Mesenchymal stem cell (in vitro differentiated cells and primary cell): ENCODE measurements at regions not wholly inside any gene's neighbourhood (a gene's known extent, or its start where the extent isn't known, plus 50 kb on each side); places are given as distances from the start of the nearest gene placed in this dataset.

Source experiments
- DNase-seq: peaks from one replicate; pipeline ENCODE4 v3.0.0-alpha.2; 2013
- H2AFZ ChIP-seq: one replicate; pipeline ENCODE4 v1.6.1; 2013; ENCODE audit warnings: low read depth, mild to moderate bottlenecking, control low read depth, inconsistent platforms, low read length, moderate library complexity
- H2AK5ac ChIP-seq: 2 replicates; pipeline ENCODE4 v1.6.1; 2013; ENCODE audit warnings: low read length, moderate library complexity, mild to moderate bottlenecking, inconsistent platforms; ENCODE audit not compliant: severe bottlenecking
- H2BK120ac ChIP-seq: one replicate; pipeline ENCODE4 v1.6.1; 2013; ENCODE audit warnings: low read depth, mild to moderate bottlenecking, inconsistent platforms, low read length, moderate library complexity
- H2BK12ac ChIP-seq, 2 experiments: one replicate each; pipeline ENCODE4 v1.6.1; 2013; ENCODE audit warnings: inconsistent platforms in 2 of 2, low read length in 2 of 2, mild to moderate bottlenecking in 2 of 2, moderate library complexity in 2 of 2, control low read depth in 1 of 2
- H2BK15ac ChIP-seq: one replicate; pipeline ENCODE4 v1.6.1; 2013; ENCODE audit warnings: mild to moderate bottlenecking, low read depth, inconsistent platforms; ENCODE audit not compliant: poor library complexity, severe bottlenecking
- H2BK5ac ChIP-seq: 2 replicates; pipeline ENCODE4 v1.6.1; 2013; ENCODE audit warnings: low read depth, mild to moderate bottlenecking, low read length, control low read depth, inconsistent platforms; ENCODE audit not compliant: poor library complexity, severe bottlenecking
- H3K14ac ChIP-seq, 2 experiments: one replicate each; pipeline ENCODE4 v1.6.1; 2013; ENCODE audit warnings: inconsistent platforms in 2 of 2, low read length in 2 of 2, control low read depth in 1 of 2, mild to moderate bottlenecking in 1 of 2, moderate library complexity in 1 of 2
- H3K18ac ChIP-seq, 2 experiments: one replicate each; pipeline ENCODE4 v1.6.1; 2013; ENCODE audit warnings: inconsistent platforms in 2 of 2, low read length in 2 of 2, control low read depth in 1 of 2, low read depth in 1 of 2, mild to moderate bottlenecking in 1 of 2
- H3K23ac ChIP-seq, 2 experiments: one replicate each; pipeline ENCODE4 v1.6.1; 2013; ENCODE audit warnings: inconsistent platforms in 2 of 2, low read length in 2 of 2, mild to moderate bottlenecking in 2 of 2, moderate library complexity in 2 of 2, control low read depth in 1 of 2
- H3K27ac ChIP-seq: 2 replicates; pipeline ENCODE4 v1.5.1; 2013; ENCODE audit warnings: mild to moderate bottlenecking, moderate library complexity, low read length, control low read depth, inconsistent platforms; ENCODE audit not compliant: poor library complexity, severe bottlenecking
- H3K27me3 ChIP-seq, 2 experiments: 2 replicates each; pipeline versions ENCODE4 v1.6.1 to v1.7.0; 2013; ENCODE audit warnings: low read length in 2 of 2, mild to moderate bottlenecking in 2 of 2, moderate library complexity in 2 of 2, control low read depth in 1 of 2, inconsistent platforms in 1 of 2; ENCODE audit not compliant: control insufficient read depth in 1 of 2, insufficient read depth in 1 of 2
- H3K36me3 ChIP-seq, 2 experiments: 2 replicates each; pipeline versions ENCODE4 v1.6.1 to v1.7.0; 2013; ENCODE audit warnings: low read length in 2 of 2, control low read depth in 1 of 2, inconsistent platforms in 1 of 2, low read depth in 1 of 2, mild to moderate bottlenecking in 1 of 2; ENCODE audit not compliant: insufficient read depth in 2 of 2, control insufficient read depth in 1 of 2
- H3K4ac ChIP-seq, 2 experiments: one replicate each; pipeline ENCODE4 v1.6.1; 2013; ENCODE audit warnings: inconsistent platforms in 2 of 2, low read length in 2 of 2, mild to moderate bottlenecking in 2 of 2, moderate library complexity in 2 of 2, control low read depth in 1 of 2, low read depth in 1 of 2
- H3K4me1 ChIP-seq: 2 replicates; pipeline ENCODE4 v1.6.1; 2013; ENCODE audit warnings: low read depth, low read length, control low read depth; ENCODE audit not compliant: control insufficient read depth, insufficient read depth
- H3K4me2 ChIP-seq: 2 replicates; pipeline ENCODE4 v1.6.1; 2013; ENCODE audit warnings: low read length, mild to moderate bottlenecking, inconsistent platforms; ENCODE audit not compliant: poor library complexity, severe bottlenecking
- H3K4me3 ChIP-seq, 2 experiments: 2 replicates each; pipeline versions ENCODE4 v1.5.1 to v1.7.0; 2013; ENCODE audit warnings: low read length in 2 of 2, mild to moderate bottlenecking in 2 of 2, control low read depth in 1 of 2, low read depth in 1 of 2; ENCODE audit not compliant: insufficient read depth in 1 of 2
- H3K79me1 ChIP-seq: replicated peaks from 2 replicates; pipeline ENCODE4 v1.6.1; 2013; ENCODE audit warnings: mild to moderate bottlenecking, control low read depth, low read length, inconsistent platforms; ENCODE audit not compliant: poor library complexity, severe bottlenecking
- H3K9ac ChIP-seq: 2 replicates; pipeline ENCODE4 v1.7.0; 2013; ENCODE audit warnings: mild to moderate bottlenecking, low read length, moderate library complexity
- H3K9me3 ChIP-seq: 2 replicates; pipeline ENCODE4 v1.7.0; 2013; ENCODE audit warnings: mild to moderate bottlenecking, low read length; ENCODE audit not compliant: control insufficient read depth
- H4K8ac ChIP-seq: one replicate; pipeline ENCODE4 v1.6.1; 2013; ENCODE audit warnings: inconsistent platforms, mild to moderate bottlenecking, low read length, moderate library complexity
- H4K91ac ChIP-seq: one replicate; pipeline ENCODE4 v1.6.1; 2013; ENCODE audit warnings: mild to moderate bottlenecking, low read length, inconsistent platforms
- WGBS: methylation state at CpG from one replicate; pipeline ENCODE4 v1.1.7; 2013; ENCODE audit warnings: mixed read lengths; 5-methylcytosine and 5-hydroxymethylcytosine counted together

DNA sequence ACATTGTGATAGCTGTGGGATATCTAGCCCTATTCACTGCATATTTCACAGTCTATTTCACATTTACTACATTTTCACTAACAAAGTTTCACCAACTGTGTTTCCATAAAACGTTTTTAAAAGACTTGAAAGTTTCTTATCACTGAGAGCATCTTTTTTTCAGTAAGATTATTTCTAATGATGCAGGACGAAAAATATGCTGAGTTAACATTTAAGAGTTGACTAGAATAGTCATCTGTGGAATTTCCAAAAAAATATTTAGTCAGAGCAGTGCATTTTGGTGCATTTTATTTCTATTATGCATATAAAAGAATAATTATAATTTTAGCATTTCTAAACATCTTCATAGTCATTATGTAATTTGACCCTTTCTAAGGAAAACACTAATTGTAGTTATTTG is 143.8 kb upstream of the CLEC14A start:
- H3K18ac ChIP-seq = peak overlapping the region in 1 of 2 experiments; percentile 24
- no peak overlapping the region for H3K4me3 ChIP-seq
- no peak for DNase-seq
- H3K4ac ChIP-seq = no peak overlapping the region
- no peak overlapping the region for H2BK5ac ChIP-seq
- H3K36me3 ChIP-seq = no peaks in the 10 kb centered on the region
- no peak overlapping the region for H3K23ac ChIP-seq
- H3K79me1 ChIP-seq = no peaks in the 10 kb centered on the region
- no peak overlapping the region for H2AFZ ChIP-seq
- WGBS = no CpG with 5 or more reads among the region's 2 CpGs
- H3K4me2 ChIP-seq = no peak overlapping the region
- H3K9ac ChIP-seq = no peak overlapping the region
- H3K27ac ChIP-seq = no peak overlapping the region
- H4K91ac ChIP-seq = no peak overlapping the region
- no peak overlapping the region for H4K8ac ChIP-seq
- H2BK12ac ChIP-seq = no peak overlapping the region
- no peak overlapping the region for H2BK120ac ChIP-seq
- no peak overlapping the region for H3K14ac ChIP-seq
- H3K4me1 ChIP-seq = no peaks in the 10 kb centered on the region
- no peaks in the 10 kb centered on the region for H3K9me3 ChIP-seq
- H2BK15ac ChIP-seq = no peak overlapping the region
- peaks cover 0 to 2% of the 10 kb centered on the region in 2 experiments for H3K27me3 ChIP-seq
- no peak overlapping the region for H2AK5ac ChIP-seq

DNA sequence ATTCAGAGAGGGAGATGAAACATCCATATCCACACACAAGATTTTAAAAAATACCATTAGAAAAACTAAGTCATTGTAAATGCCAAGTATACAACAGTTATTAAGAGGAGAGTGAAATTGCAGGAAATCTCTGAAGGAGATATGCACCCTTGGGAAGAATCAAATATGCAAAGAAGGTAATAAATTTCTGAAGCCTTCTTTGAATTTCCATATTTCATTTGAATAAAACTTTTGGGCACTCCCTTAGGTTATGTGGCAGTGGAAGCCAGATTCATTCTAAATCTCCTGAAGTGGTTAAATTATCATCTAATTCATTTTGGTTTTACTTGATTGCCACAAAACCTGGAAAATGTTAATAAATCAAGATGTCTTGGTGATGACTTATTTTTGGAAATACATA is 138.9 kb upstream of the CLEC14A start:
- no peak for DNase-seq
- H3K9ac ChIP-seq = no peak overlapping the region
- H3K9me3 ChIP-seq = no peaks in the 10 kb centered on the region
- H3K23ac ChIP-seq = no peak overlapping the region
- no peaks in the 10 kb centered on the region for H3K4me1 ChIP-seq
- H2AK5ac ChIP-seq = no peak overlapping the region
- H2BK120ac ChIP-seq = no peak overlapping the region
- H3K18ac ChIP-seq = no peak overlapping the region
- H2BK5ac ChIP-seq = no peak overlapping the region
- H3K27me3 ChIP-seq = peaks cover 0 to 2% of the 10 kb centered on the region in 2 experiments
- no peak overlapping the region for H4K8ac ChIP-seq
- H3K14ac ChIP-seq = no peak overlapping the region
- H3K4me3 ChIP-seq = no peak overlapping the region
- no peak overlapping the region for H4K91ac ChIP-seq
- H3K4ac ChIP-seq = no peak overlapping the region
- H3K79me1 ChIP-seq = no peaks in the 10 kb centered on the region
- no peak overlapping the region for H2AFZ ChIP-seq
- H3K36me3 ChIP-seq = no peaks in the 10 kb centered on the region
- H2BK15ac ChIP-seq = no peak overlapping the region
- no peak overlapping the region for H3K27ac ChIP-seq
- no peak overlapping the region for H3K4me2 ChIP-seq
- no peak overlapping the region for H2BK12ac ChIP-seq

DNA sequence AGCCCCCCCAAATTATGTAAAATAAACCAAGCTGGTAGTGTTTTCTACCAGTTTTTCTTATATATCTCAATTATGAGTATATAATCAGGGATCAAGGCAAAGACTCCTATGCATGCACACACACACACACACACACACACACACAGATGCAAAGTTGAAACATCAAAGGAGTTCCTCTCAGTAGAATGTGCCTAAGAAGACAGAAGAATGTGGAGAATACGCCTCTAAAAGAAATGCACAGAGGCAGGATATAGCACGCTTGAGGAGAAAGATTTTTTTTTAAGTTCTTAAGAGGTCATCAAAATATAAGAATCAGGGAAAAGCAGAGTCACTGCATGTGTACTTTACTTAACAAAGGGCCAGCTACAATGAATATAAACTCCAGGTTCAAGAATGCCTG is 138.2 kb upstream of the CLEC14A start:
- no peak overlapping the region for H3K4me3 ChIP-seq
- no peak overlapping the region for H2AK5ac ChIP-seq
- no peak overlapping the region for H2BK15ac ChIP-seq
- no peaks in the 10 kb centered on the region for H3K79me1 ChIP-seq
- no peak overlapping the region for H3K18ac ChIP-seq
- no peaks in the 10 kb centered on the region for H3K9me3 ChIP-seq
- H2BK120ac ChIP-seq = no peak overlapping the region
- no peaks in the 10 kb centered on the region for H3K4me1 ChIP-seq
- H3K4me2 ChIP-seq = no peak overlapping the region
- no peak overlapping the region for H2AFZ ChIP-seq
- no peak overlapping the region for H2BK12ac ChIP-seq
- no peak overlapping the region for H3K4ac ChIP-seq
- no peak overlapping the region for H3K14ac ChIP-seq
- no peak overlapping the region for H3K9ac ChIP-seq
- H3K36me3 ChIP-seq = no peaks in the 10 kb centered on the region
- no peak overlapping the region for H2BK5ac ChIP-seq
- no peak overlapping the region for H4K91ac ChIP-seq
- H3K23ac ChIP-seq = no peak overlapping the region
- H3K27ac ChIP-seq = no peak overlapping the region
- 86% methylated on average over 2 of the region's 2 CpGs for WGBS
- no peak overlapping the region for H4K8ac ChIP-seq
- no peak for DNase-seq
- H3K27me3 ChIP-seq = peaks cover 0 to 2% of the 10 kb centered on the region in 2 experiments

DNA sequence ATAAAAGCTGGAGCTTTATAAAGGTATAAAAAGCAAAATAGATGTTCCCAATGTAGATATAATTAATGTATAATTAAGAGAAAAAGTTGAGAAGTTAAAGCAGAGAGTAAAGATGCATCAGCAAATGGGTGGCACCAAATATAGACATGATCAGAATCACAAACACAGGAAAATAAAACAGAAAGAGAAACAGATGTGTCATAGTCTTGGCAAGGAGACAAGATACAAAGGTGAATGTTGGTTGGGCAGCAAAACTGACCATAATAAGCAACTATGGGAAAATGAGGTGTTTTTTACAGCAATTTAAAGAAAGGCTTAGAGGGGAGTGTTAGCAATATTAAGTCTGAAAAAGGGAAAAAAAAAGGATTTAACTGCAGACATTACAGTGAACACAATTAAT is 135.4 kb upstream of the CLEC14A start:
- Histone ChIP-seq H3K23ac (no peak overlapping the region), H4K91ac (no peak overlapping the region), H3K27ac (no peak overlapping the region), H3K14ac (no peak overlapping the region), H2BK12ac (no peak overlapping the region), H3K4ac (no peak overlapping the region), H3K9me3 (no peaks in the 10 kb centered on the region), H3K27me3 (peaks cover 0 to 2% of the 10 kb centered on the region in 2 experiments), H2BK120ac (no peak overlapping the region), H3K36me3 (no peaks in the 10 kb centered on the region), H3K9ac (no peak overlapping the region), H3K4me1 (no peaks in the 10 kb centered on the region), H4K8ac (no peak overlapping the region), H3K4me3 (no peak overlapping the region), H2AK5ac (no peak overlapping the region), H3K18ac (no peak overlapping the region), H3K4me2 (no peak overlapping the region), H2BK15ac (no peak overlapping the region), H3K79me1 (no peaks in the 10 kb centered on the region), H2BK5ac (no peak overlapping the region), H2AFZ (no peak overlapping the region)
- peak; percentile 53 for DNase-seq
